Activated CD4-positive, alpha-beta T cell treated with anti-CD3 and anti-CD28 coated beads for 36 hours (primary cell): ENCODE measurements at regions not wholly inside any gene's neighbourhood (a gene's known extent, or its start where the extent isn't known, plus 50 kb on each side); places are given as distances from the start of the nearest gene placed in this dataset.

Experiments used
- ATAC-seq: fragments of 200-7000 bp; cut with Tn5 transposase; one replicate; pipeline ENCODE4 v1.10.0; 2021; ENCODE audit warnings: mild to moderate bottlenecking, moderate library complexity
- CTCF ChIA-PET: fragments of 350-600 bp; sonication (Branson Sonifier 250); formaldehyde crosslinking; loops from one replicate; lab custom pipeline; 2021; ENCODE audit warnings: antibody characterized with exemption; lab: Charles Lee
- POLR2A ChIA-PET: fragments of 350-600 bp; sonication (Branson Sonifier 250); formaldehyde crosslinking; loops from one replicate; lab custom pipeline; 2021; ENCODE audit warnings: antibody characterized with exemption, inconsistent platforms; lab: Charles Lee
- DNase-seq: peaks from one replicate; pipeline ENCODE4 v3.0.0-alpha.2; 2020
- H3K27ac Mint-ChIP-seq: one replicate; pipeline ENCODE4 v1.8.0; 2021; ENCODE audit warnings: mixed read lengths
- H3K27me3 Mint-ChIP-seq: one replicate; pipeline ENCODE4 v1.8.0; 2021; ENCODE audit warnings: mixed read lengths
- H3K36me3 Mint-ChIP-seq: one replicate; pipeline ENCODE4 v1.8.0; 2021; ENCODE audit warnings: low read depth, mixed read lengths
- H3K4me1 Mint-ChIP-seq: one replicate; pipeline ENCODE4 v1.8.0; 2021; ENCODE audit warnings: mixed read lengths
- H3K4me3 Mint-ChIP-seq: one replicate; pipeline ENCODE4 v1.8.0; 2021; ENCODE audit warnings: mild to moderate bottlenecking, moderate library complexity, mixed read lengths
- H3K9me3 Mint-ChIP-seq: one replicate; pipeline ENCODE4 v1.8.0; 2021; ENCODE audit warnings: low read depth, mixed read lengths
- intact Hi-C, 2 experiments: fragments of 100-400 bp; cut with DNase I in 1 of 2; cut with micrococcal nuclease in 1 of 2; formaldehyde crosslinking; loops; one replicate each; pipeline versions ENCODE4 v1.14.2 to v1.15.1; 2022 to 2024; cut with DNase I, micrococcal nuclease

- H3K9me3 Mint-ChIP-seq: no peaks in the 10 kb centered on the region
- DNase-seq (no peak), ATAC-seq (no peak)
- peaks cover 2% of the 10 kb centered on the region for H3K27me3 Mint-ChIP-seq
- no peaks in the 10 kb centered on the region for H3K4me1 Mint-ChIP-seq
- no peaks in the 10 kb centered on the region for H3K36me3 Mint-ChIP-seq
- H3K27ac Mint-ChIP-seq: no peak overlapping the region
- CTCF ChIA-PET: no interaction called here
- intact Hi-C loops: no loop called here
- POLR2A ChIA-PET: no interaction called here
- no peak overlapping the region for H3K4me3 Mint-ChIP-seq
Observed at GRCh38 chr9:27977931-27978330, 404.6 kb upstream of the C9orf72 start.

- POLR2A ChIA-PET: no interaction called here
- ATAC-seq: no peak
- H3K4me3 Mint-ChIP-seq: no peak overlapping the region
- H3K36me3 Mint-ChIP-seq: no peaks in the 10 kb centered on the region
- no peak for DNase-seq
- peaks cover 2% of the 10 kb centered on the region for H3K27me3 Mint-ChIP-seq
- no peaks in the 10 kb centered on the region for H3K4me1 Mint-ChIP-seq
- H3K27ac Mint-ChIP-seq: no peak overlapping the region
- intact Hi-C loops: no loop called here
- H3K9me3 Mint-ChIP-seq: peaks cover 3% of the 10 kb centered on the region
- CTCF ChIA-PET: no interaction called here
Observed at GRCh38 chr9:27985714-27986113, 412.4 kb upstream of the C9orf72 start.

- H3K9me3 Mint-ChIP-seq: peaks cover 3% of the 10 kb centered on the region
- intact Hi-C loops: no loop called here
- no peak overlapping the region for H3K4me3 Mint-ChIP-seq
- DNase-seq (no peak), ATAC-seq (no peak)
- no peaks in the 10 kb centered on the region for H3K36me3 Mint-ChIP-seq
- no peaks in the 10 kb centered on the region for H3K27me3 Mint-ChIP-seq
- H3K4me1 Mint-ChIP-seq: no peaks in the 10 kb centered on the region
- no peak overlapping the region for H3K27ac Mint-ChIP-seq
- POLR2A ChIA-PET: no interaction called here
- CTCF ChIA-PET: interaction anchor here (1.1 kb wide), 1 partner anchor 25 kb away, joined by 3 read pairs; no protein-coding TSS in a partner anchor
Observed at GRCh38 chr9:27990524-27990923, 417.2 kb upstream of the C9orf72 start.

DNA sequence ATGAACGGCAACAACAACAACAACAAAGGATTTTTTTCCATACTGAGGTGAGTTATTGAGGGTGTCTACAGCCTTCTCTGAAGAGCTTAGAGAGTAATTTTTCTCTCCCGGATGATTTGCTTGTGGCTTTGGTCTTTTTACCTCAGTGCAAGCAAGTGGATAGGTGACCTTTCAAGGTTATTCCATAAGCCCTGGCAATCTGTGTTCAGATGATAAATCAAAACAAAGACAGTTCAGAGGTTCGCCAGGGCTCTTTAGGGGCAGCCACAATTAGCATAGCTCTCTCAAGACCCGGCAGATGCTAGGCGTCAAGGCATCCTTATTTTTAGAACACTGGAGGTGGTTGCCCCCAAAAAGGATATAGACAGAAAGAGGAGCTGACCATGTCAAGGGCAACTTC lies 417.9 kb upstream of the C9orf72 start:
- ChIA-PET POLR2A (no interaction called here), CTCF (interaction anchor here (0.6 to 1.1 kb wide), 2 partner anchors 25 to 636 kb away, joined by 3 read pairs; no protein-coding TSS in a partner anchor)
- Mint-ChIP-seq H3K27me3 (no peaks in the 10 kb centered on the region), H3K9me3 (no peaks in the 10 kb centered on the region), H3K27ac (no peak overlapping the region), H3K4me3 (no peak overlapping the region), H3K36me3 (no peaks in the 10 kb centered on the region), H3K4me1 (no peaks in the 10 kb centered on the region)
- DNase-seq: no peak
- no peak for ATAC-seq
- intact Hi-C loops: no loop called here

GRCh38 chr9:28001096-28001495 lies 427.8 kb upstream of the C9orf72 start:
- H3K36me3 Mint-ChIP-seq: no peaks in the 10 kb centered on the region
- H3K9me3 Mint-ChIP-seq: no peaks in the 10 kb centered on the region
- DNase-seq (no peak), ATAC-seq (no peak)
- CTCF ChIA-PET: interaction anchor here (0.8 kb wide), 1 partner anchor 25 kb away, joined by 3 read pairs; no protein-coding TSS in a partner anchor
- POLR2A ChIA-PET: no interaction called here
- no peak overlapping the region for H3K27ac Mint-ChIP-seq
- no peaks in the 10 kb centered on the region for H3K4me1 Mint-ChIP-seq
- H3K4me3 Mint-ChIP-seq: no peak overlapping the region
- intact Hi-C loops: no loop called here
- no peaks in the 10 kb centered on the region for H3K27me3 Mint-ChIP-seq

GRCh38 chr9:28004900-28005299 lies 431.6 kb upstream of the C9orf72 start:
- Mint-ChIP-seq H3K4me3 (no peak overlapping the region), H3K36me3 (no peaks in the 10 kb centered on the region), H3K9me3 (no peaks in the 10 kb centered on the region), H3K27me3 (no peaks in the 10 kb centered on the region), H3K27ac (no peak overlapping the region), H3K4me1 (no peaks in the 10 kb centered on the region)
- intact Hi-C loops: no loop called here
- ATAC-seq: no peak
- POLR2A ChIA-PET: no interaction called here
- DNase-seq: no peak
- CTCF ChIA-PET: no interaction called here

- Mint-ChIP-seq H3K4me3 (no peak overlapping the region), H3K4me1 (no peaks in the 10 kb centered on the region), H3K9me3 (no peaks in the 10 kb centered on the region), H3K27me3 (no peaks in the 10 kb centered on the region), H3K27ac (no peak overlapping the region), H3K36me3 (no peaks in the 10 kb centered on the region)
- DNase-seq (no peak), ATAC-seq (no peak)
- POLR2A ChIA-PET: no interaction called here
- CTCF ChIA-PET: no interaction called here
- intact Hi-C loops: no loop called here
Observed at GRCh38 chr9:28005779-28006178, 432.5 kb upstream of the C9orf72 start.

GRCh38 chr9:28007097-28007817 lies 434.0 kb upstream of the C9orf72 start:
- intact Hi-C loops: no loop called here
- POLR2A ChIA-PET: no interaction called here
- ATAC-seq: no peak
- no peak for DNase-seq
- Mint-ChIP-seq H3K4me1 (no peaks in the 10 kb centered on the region), H3K27me3 (no peaks in the 10 kb centered on the region), H3K9me3 (no peaks in the 10 kb centered on the region), H3K27ac (no peak overlapping the region), H3K36me3 (no peaks in the 10 kb centered on the region), H3K4me3 (no peak overlapping the region)
- CTCF ChIA-PET: no interaction called here

DNA sequence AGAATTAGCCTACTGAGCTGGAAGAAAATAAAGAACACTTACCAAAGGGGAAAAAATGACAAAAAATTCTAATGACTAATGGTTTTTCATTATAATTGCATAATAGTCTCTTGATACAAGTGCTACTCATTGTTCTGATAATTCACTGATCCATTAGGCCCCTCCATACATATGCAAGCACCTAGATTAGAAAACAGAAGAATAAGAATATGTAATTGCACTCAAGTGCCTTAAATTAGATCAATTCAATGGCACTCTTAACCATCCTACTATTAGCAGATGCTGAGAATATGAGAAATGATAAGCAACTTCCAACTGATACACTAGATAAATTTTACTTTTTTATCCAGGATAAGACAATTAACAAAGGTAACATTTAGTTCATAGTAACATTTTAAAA lies 440.9 kb upstream of the C9orf72 start:
- ChIA-PET CTCF (no interaction called here), POLR2A (no interaction called here)
- DNase-seq (no peak), ATAC-seq (no peak)
- H3K27ac Mint-ChIP-seq: no peak overlapping the region
- H3K36me3 Mint-ChIP-seq: no peaks in the 10 kb centered on the region
- no peaks in the 10 kb centered on the region for H3K4me1 Mint-ChIP-seq
- intact Hi-C loops: no loop called here
- no peak overlapping the region for H3K4me3 Mint-ChIP-seq
- H3K27me3 Mint-ChIP-seq: no peaks in the 10 kb centered on the region
- no peaks in the 10 kb centered on the region for H3K9me3 Mint-ChIP-seq

DNA sequence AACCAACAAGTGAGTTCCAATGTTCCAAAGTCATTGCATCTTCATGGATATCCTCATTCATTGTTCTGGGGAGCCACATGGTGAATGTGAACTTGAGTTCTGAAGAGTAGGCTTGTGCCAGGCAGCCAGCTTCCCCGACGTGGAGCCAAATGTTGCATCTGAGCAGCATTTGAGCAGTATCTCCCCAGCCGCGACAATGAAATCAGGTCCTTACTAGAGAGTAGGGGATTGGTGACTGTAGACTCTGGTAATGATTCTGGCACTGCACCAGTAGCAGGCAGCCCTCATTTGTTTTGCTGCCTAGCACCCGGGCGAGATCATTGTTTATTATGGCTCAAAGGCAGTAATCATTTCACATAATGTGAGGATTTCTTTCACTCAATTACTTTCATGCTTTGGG lies 451.4 kb upstream of the C9orf72 start:
- Mint-ChIP-seq H3K9me3 (no peaks in the 10 kb centered on the region), H3K36me3 (no peaks in the 10 kb centered on the region), H3K27me3 (no peaks in the 10 kb centered on the region), H3K4me1 (no peaks in the 10 kb centered on the region), H3K27ac (no peak overlapping the region), H3K4me3 (no peak overlapping the region)
- POLR2A ChIA-PET: no interaction called here
- intact Hi-C loops: no loop called here
- DNase-seq: no peak
- ATAC-seq: no peak
- CTCF ChIA-PET: interaction anchor here (0.7 kb wide), 1 partner anchor 234 kb away, joined by 3 read pairs; no protein-coding TSS in a partner anchor

- intact Hi-C loops: no loop called here
- CTCF ChIA-PET: interaction anchor here (0.8 to 1.0 kb wide), 2 partner anchors 24 to 55 kb away, joined by 3 read pairs; no protein-coding TSS in a partner anchor
Observed at GRCh38 chr9:28025186-28025585, 451.9 kb upstream of the C9orf72 start.

GRCh38 chr9:28031521-28032267 lies 458.4 kb upstream of the C9orf72 start:
- intact Hi-C loops: no loop called here
- no peaks in the 10 kb centered on the region for H3K4me1 Mint-ChIP-seq
- ChIA-PET POLR2A (no interaction called here), CTCF (no interaction called here)
- no peaks in the 10 kb centered on the region for H3K27me3 Mint-ChIP-seq
- ATAC-seq (no peak), DNase-seq (no peak)
- no peak overlapping the region for H3K27ac Mint-ChIP-seq
- no peaks in the 10 kb centered on the region for H3K9me3 Mint-ChIP-seq
- no peaks in the 10 kb centered on the region for H3K36me3 Mint-ChIP-seq
- H3K4me3 Mint-ChIP-seq: no peak overlapping the region

More at GRCh38 chr9:28025186-28025585, 451.9 kb upstream of the C9orf72 start:
- Mint-ChIP-seq H3K36me3 (no peaks in the 10 kb centered on the region), H3K27ac (no peak overlapping the region), H3K9me3 (no peaks in the 10 kb centered on the region), H3K27me3 (no peaks in the 10 kb centered on the region), H3K4me3 (no peak overlapping the region), H3K4me1 (no peaks in the 10 kb centered on the region)
- DNase-seq (no peak), ATAC-seq (no peak)
- POLR2A ChIA-PET: no interaction called here
